ENCODE measurements at regions not wholly inside any gene's neighbourhood (a gene's known extent, or its start where the extent isn't known, plus 50 kb on each side); places are given as distances from the start of the nearest gene placed in this dataset.

DNA sequence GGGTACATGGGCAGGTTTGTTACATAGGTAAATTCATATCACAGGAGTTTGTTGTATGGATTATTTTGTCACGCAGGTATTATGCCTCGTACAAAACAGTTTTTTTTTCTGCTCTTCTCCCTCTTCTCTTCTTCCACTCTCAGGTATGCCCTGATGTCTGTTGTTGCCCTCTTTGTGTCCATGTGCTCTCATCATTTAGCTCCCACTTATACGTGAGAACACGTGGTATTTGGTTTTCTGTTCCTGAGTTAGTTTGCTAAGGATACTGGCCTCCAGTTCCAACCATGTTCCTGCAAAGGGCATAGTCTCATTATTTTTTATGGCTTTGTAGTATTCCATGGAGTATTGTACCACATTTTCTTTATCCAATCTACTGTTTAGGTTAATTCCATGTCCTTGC, 65.7 kb downstream of the UNC5CL start:
- DNase-seq (ENCODE audit: low spot score): no peak
- intact Hi-C loops (cut with DNase I): no loop called here

- DNase-seq (ENCODE audit: low spot score): no peak
- intact Hi-C loops (cut with DNase I): no loop called here
These were observed 66.2 kb downstream of the UNC5CL start for GRCh38 chr6:40972814-40973213.

DNA sequence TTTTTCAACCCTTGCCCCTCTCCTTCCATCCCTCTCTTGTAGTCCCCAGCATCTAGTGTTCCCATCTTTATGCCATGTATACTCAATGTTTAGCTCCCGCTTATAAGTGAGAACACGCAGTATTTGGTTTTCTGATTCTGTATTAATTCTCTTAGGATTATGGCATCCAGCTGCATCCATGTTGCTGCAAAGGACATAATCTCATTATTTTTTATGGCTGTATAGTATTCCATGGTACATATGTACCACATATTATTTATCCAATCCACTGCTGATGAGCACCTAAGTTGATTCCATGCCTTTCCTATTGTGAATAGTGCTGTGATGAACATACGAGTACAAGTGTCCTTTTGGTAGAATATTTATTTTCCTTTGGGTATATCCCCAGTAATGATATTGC, 66.8 kb downstream of the UNC5CL start:
- no peak for DNase-seq (ENCODE audit: low spot score)
- intact Hi-C loops (cut with DNase I): no loop called here

DNA sequence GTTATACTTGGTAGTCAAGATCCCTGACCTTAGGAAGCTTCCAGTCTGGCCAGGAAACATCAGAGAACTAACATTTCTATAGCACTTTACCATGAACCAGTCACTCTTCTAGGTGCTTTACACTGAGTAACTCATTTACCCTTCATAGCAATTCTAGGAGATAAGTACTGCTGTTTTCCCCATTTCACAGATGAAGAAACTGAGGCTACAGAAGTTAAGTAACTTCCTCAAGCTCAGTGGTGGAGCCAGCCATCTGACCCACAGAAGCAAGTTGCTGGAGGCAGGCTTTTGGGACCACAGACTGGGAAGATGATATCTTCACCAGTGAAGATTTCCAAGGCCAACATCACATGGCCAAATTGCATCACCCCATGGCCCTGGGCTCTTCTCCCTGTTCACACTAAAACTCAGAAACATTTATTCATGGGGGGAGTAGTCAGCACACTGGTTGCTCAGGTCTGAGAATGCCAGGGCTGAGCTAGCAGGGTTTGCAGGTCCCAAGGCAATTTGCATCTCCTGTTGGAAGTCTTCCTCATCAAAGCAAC, 70.3 kb downstream of the UNC5CL start:
- no peak for DNase-seq (ENCODE audit: low spot score)
- intact Hi-C loops (cut with DNase I): no loop called here

DNA sequence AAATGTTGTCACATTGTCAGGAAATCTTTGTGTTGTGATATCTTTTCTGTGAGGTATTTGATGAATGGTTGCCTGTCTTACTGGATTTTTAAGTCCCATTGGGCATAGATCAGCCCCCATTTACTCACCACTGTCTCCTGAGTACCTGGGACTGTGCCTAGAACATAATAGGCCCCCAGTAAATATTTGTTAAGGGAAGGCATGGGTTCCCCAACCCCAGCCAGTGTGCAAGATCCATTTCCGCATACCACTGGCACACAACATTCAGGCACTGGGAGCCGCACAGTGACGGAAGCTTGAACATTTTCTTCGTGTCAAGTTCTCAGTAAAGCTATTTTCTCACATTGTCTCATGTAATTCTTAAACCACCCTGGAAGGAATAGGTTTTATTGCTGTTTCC, 72.2 kb downstream of the UNC5CL start:
- intact Hi-C loops (cut with DNase I): no loop called here
- no peak for DNase-seq (ENCODE audit: low spot score)

GRCh38 chr6:40965046-40965445, 74.0 kb downstream of the UNC5CL start:
- intact Hi-C loops (cut with DNase I): no loop called here

GRCh38 chr6:40963019-40963418, 76.0 kb downstream of the UNC5CL start:
- intact Hi-C loops (cut with DNase I): no loop called here

More at GRCh38 chr6:40965046-40965445, 74.0 kb downstream of the UNC5CL start:
- DNase-seq (ENCODE audit: low spot score): no peak

DNA sequence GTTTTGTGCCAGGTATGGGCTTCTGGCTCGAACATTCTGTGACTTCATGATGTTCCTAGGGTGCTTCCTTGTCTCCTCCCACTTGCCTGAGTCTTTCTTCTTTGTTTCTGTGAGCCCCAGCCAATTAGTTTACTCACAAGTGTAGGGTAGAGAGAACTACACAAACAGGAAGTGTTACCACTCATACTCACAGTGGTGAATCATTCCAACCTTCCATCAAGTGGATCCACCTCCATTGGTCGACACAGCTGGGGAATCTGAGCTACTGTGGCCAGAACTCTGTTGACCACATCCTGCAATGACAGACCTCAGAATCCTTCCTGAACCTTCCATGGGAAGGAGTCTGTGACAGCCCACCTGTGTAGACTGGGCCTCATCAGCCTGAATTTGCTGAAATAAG, 76.8 kb downstream of the UNC5CL start:
- intact Hi-C loops (cut with DNase I): no loop called here
- no peak for DNase-seq (ENCODE audit: low spot score)

More at GRCh38 chr6:40963019-40963418, 76.0 kb downstream of the UNC5CL start:
- DNase-seq (ENCODE audit: low spot score): no peak

DNA sequence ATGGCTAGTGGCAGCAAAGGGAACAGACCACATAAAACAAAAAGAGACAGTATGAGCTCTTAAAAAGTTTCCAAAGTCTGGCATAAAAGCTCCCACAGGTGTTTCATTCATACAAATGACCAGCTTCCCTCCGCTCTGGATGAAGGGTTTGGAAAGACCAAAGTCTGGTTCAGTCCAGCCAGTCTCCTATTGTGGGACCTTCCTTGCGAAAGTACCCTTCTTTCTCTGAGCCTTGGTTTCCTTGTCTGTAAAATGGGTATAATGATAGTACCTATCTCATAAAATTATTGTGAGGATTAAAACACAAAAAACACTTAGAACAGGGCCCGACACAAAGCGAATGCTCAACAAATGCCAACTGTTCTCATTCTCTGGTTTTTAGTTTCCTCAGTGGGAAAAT, 77.2 kb downstream of the UNC5CL start:
- intact Hi-C loops (cut with DNase I): no loop called here

DNA sequence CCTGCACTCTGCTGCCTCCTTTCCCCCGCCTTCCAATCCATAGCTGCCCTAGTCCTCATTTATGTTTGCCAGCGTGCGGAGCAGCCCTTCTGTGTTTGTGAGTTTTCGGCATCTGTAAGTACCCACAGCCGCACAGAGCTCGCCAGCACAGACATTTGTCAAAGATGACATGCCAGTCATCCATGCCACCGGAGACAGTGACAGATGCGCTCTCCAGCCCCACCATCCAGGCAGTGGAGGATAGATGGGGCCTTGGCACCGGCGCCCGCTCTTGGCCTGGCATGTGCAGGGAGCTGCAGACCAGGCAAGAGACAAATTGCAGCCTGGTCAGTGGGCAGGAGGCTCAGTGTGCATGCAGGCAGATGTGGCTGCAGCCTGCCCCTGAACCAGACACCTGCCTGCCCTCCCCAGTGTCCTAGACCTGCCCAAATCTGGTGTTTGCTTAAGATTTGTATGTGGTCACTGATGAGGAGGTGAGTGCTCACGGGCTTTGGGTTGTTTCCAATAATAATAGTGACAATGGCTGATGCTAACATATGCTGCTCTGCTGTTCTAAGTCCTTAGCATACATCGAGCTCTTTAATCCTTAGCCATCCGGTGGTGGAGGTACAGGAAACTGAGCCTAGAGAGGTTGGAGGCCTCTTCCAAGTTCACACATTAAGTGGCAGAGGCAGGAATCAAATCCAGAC, 78.1 kb downstream of the UNC5CL start:
- DNase-seq (ENCODE audit: low spot score): no peak
- intact Hi-C loops (cut with DNase I): no loop called here

More for the DNA sequence above, 77.2 kb downstream of the UNC5CL start:
- DNase-seq (ENCODE audit: low spot score): no peak

GRCh38 chr6:40959781-40960327, 79.2 kb downstream of the UNC5CL start:
- DNase-seq (ENCODE audit: low spot score): no peak
- intact Hi-C loops (cut with DNase I): no loop called here

GRCh38 chr6:40958738-40959137, 80.3 kb downstream of the UNC5CL start:
- intact Hi-C loops (cut with DNase I): no loop called here

DNA sequence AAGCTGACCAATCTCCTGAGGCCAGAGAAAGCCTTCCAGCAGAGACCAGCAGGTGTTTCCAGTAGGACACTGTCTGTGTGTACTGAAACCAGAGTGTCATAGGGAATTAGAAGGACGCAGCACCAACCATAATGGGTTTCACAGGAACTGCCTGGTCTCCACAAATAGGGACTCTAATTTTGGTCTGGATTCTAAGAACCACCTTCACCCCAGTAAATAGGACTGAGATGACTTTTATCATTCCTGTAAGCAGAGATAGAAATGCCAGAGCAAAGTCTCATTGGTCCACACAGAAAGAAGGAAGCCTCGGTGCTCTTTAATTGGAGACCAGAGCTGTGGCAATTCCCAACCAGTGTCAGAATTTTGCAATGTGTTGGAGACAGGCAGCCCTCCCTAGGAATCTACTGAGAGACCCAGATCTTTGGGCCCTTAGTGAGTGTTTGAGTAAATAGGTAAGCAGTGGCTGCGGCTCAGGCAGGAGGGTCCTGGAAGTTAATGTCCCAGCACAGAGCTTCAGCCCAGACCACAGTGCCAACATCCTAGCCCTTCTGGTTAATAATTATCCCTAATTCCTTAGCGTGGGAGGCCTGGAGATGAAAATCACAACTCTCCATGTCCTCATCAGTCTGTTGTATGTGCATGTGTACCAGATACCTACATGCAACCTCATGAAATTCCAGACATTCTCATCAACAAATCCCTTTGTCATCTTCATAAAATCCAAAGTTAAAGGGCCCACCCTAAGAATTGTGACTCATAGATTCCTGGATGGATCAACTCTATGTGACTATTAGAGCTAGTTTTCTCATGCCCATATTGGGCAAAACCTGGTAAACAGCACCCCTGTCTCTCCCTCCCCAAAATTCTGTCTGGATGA, 81.2 kb downstream of the UNC5CL start:
- no peak for DNase-seq (ENCODE audit: low spot score)
- intact Hi-C loops (cut with DNase I): no loop called here

More at GRCh38 chr6:40958738-40959137, 80.3 kb downstream of the UNC5CL start:
- DNase-seq (ENCODE audit: low spot score): no peak

DNA sequence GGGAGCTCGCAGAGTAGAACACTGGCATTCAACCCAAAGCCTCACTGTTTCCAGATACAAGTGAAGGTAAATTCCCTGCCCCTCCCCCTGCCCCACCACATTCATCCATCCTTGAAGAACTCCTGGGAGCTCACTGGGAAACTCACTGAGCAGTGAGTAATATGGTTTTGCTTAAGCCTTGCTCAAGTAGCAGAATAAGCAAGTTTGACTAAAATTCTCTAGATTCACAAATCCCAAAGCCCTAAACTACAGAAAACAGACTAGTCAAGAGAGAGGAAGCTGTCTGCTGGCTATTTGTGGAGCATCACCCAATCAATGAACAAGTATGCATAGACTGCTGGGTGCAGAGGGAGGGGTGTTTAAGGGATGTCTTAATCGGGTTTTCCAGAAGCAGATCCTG, 82.1 kb downstream of the UNC5CL start:
- intact Hi-C loops (cut with DNase I): no loop called here
- no peak for DNase-seq (ENCODE audit: low spot score)

DNA sequence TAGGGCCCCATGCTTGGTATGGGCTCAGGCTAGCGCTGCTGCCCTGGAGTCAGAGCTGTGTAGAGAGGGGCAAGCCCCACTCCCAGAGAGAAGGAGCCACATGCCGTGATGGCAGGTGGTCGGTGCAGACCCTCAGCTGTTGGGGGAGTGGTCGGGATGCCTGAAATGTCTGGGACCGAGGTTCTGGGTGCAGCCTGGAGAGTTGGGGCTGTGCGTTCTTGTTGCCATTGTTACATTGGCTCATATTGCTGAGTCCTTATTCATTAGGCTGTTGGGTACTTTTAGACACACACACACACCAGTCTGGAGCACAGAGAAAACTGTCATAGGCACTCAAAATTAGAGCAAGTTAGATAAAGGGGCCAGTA, 83.9 kb downstream of the UNC5CL start:
- DNase-seq (ENCODE audit: low spot score): no peak
- intact Hi-C loops (cut with DNase I): no loop called here

DNA sequence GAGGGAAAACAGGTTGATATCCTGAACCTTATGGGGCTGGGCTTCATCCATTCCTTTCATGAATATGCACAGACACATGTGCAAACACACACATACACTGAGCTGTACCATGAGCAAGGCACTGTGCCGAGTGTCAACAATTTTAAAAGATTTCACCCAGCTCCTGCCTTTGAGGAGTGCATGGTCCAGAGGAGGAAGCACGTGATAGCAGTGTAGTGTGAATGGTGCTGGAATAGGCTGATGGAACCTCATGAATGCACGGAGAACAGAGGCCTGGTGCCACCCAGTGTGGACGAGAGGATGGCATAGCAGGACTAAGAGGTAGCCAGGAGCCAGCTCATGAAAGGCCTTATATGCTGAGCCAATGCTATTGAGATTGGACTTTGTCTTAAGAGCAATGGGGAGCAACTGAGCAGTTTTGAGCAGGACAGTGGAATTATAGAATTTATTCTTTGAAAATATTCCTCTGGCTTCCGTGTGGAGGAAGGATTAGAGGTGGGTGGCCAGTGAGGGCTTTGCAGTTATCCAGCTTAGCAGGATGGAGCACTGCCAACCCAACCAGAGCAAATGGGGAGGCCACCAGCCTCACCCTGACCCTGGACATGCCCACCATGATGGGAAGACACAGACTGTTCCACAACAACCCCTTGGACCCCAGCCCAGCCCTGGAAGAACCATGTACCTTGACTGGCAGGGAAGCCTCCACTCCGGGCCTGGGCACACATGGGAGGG, 84.4 kb downstream of the UNC5CL start:
- no peak for DNase-seq (ENCODE audit: low spot score)
- intact Hi-C loops (cut with DNase I): no loop called here

- intact Hi-C loops (cut with DNase I): no loop called here
- no peak for DNase-seq (ENCODE audit: low spot score)
These were observed 85.5 kb downstream of the UNC5CL start for GRCh38 chr6:40953486-40953885.

DNA sequence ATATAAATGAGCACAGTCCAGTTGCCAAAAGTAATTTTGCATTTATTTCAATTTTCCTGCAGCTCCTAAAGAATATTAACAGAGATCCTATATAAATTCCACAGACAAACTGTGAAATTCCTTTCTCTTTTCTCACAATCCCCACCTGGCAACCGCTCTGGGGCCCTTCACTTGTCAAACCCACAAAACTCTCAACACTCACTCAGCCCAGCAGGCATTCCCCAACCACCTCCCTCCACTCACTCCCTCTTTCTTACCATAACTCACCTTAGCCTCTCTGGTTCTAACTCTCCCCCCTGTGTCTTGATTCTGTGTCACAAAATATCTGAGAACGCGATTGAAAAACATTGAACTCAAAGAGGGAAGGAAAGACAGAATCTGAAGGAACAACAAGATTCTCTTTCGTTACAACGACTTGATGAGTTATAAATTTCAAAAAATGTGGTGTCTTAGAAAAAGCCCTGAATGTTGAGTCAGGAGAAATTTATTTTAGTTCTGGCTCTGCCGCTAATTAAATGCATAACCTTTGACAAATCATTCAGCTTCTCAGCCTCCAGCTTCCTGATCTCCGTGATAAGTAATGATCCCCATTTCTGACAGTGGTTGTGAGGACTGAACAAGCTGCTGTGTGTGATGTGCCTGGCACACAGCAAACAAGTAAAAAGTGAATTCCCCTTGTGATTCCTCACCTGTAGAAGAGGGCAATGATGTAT, 87.9 kb downstream of the UNC5CL start:
- intact Hi-C loops (cut with DNase I): no loop called here

GRCh38 chr6:40948570-40948969, 90.5 kb downstream of the UNC5CL start:
- intact Hi-C loops (cut with DNase I): no loop called here

More for the DNA sequence above, 87.9 kb downstream of the UNC5CL start:
- no peak for DNase-seq (ENCODE audit: low spot score)

More at GRCh38 chr6:40948570-40948969, 90.5 kb downstream of the UNC5CL start:
- no peak for DNase-seq (ENCODE audit: low spot score)

Data from cardiac septum (tissue), 1 donor.